Suprapubic skin (tissue), 3 donors: ENCODE measurements at regions not wholly inside any gene's neighbourhood (a gene's known extent, or its start where the extent isn't known, plus 50 kb on each side); places are given as distances from the start of the nearest gene placed in this dataset.

Experiments used
- EP300 ChIP-seq: sonication (generic); formaldehyde crosslinking; IDR thresholded peaks from one replicate; pipeline ENCODE4 v1.6.1; 2017; ENCODE audit warnings: antibody characterized with exemption
- POLR2A ChIP-seq, 2 donors: fragments of 450-650 bp; IDR thresholded peaks; one replicate each; pipeline ENCODE4 v1.6.1; 2017; ENCODE audit warnings: antibody characterized with exemption in 2 of 2, mild to moderate bottlenecking in 2 of 2, moderate library complexity in 2 of 2
- TF ChIP-seq, protein P1 (sequence below), 2 donors: fragments of 200-600 bp in 1 of 2; fragments of 450-650 bp in 1 of 2; sonication (generic) in 1 of 2; IDR thresholded peaks; one replicate each; pipeline ENCODE4 v1.5.1; 2016 to 2019; ENCODE audit warnings: antibody characterized with exemption in 2 of 2, mild to moderate bottlenecking in 1 of 2, moderate library complexity in 1 of 2

DNA sequence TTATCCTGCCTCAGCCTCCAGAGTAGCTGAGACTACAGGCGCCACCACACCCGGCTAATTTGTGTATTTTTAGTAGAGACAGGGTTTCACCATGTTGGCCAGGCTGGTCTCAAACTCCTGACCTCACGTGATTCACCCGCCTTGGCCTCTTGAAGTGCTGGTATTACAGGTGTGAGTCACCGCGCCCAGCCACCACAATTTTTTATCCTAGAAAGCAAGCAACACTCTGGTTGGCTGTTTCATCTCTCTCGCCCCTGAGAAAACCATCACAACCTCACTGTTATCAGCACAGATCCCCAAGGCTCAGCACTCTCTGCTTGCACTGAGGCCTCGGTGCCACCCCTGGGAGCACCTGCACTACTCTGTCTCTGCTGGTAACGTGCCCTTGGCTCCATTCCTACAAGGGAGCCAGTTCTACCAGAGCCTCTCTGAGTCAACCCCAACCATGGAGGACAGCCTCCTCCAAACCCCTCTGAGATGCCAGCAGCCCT lies 134.8 kb upstream of the AGAP1 start:
- TF ChIP-seq POLR2A (IDR thresholded peaks at IDR 0.05) (no peak), EP300 (no peak)
- TF ChIP-seq, protein P1, sequence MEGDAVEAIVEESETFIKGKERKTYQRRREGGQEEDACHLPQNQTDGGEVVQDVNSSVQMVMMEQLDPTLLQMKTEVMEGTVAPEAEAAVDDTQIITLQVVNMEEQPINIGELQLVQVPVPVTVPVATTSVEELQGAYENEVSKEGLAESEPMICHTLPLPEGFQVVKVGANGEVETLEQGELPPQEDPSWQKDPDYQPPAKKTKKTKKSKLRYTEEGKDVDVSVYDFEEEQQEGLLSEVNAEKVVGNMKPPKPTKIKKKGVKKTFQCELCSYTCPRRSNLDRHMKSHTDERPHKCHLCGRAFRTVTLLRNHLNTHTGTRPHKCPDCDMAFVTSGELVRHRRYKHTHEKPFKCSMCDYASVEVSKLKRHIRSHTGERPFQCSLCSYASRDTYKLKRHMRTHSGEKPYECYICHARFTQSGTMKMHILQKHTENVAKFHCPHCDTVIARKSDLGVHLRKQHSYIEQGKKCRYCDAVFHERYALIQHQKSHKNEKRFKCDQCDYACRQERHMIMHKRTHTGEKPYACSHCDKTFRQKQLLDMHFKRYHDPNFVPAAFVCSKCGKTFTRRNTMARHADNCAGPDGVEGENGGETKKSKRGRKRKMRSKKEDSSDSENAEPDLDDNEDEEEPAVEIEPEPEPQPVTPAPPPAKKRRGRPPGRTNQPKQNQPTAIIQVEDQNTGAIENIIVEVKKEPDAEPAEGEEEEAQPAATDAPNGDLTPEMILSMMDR (IDR thresholded peaks at IDR 0.05): no peak
